Glomerular visceral epithelial cell (primary cell): ENCODE measurements at regions not wholly inside any gene's neighbourhood (a gene's known extent, or its start where the extent isn't known, plus 50 kb on each side); places are given as distances from the start of the nearest gene placed in this dataset.

Source experiments
- DNase-seq: peaks from one replicate; pipeline ENCODE4 v3.0.0-alpha.2; 2016; ENCODE audit errors: extremely low spot score

DNA sequence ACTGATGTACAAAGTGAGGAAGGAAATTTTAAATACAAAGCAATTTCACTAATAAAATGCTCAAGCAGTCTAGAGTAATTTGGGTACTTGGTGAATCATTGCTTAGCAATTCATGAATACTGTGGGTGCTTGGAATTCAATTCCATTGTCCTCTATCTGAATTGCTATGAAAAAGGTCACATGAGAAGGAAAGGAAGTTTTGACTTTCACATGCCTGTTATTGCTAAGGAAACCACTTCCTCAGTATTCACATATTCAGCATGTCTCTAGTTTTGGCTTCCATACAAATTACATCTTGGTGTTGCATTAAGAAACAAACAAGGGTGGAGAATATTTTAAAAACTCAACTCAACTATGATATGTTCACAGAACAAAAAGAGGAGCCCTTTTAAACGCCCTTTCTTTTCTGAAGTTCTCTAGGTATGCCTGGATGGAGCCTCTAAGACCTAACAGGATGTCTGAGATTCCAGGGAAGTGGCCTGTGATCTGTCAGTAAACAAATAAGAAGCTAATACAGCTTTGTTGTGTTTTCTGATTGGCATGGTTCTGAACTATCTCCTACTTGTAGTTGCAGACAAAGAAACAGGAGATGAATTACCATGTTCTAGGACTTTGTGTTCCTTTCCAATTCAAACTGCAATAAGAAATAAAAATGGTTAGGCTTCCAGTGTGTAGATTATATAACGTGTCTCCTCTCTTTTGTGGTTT lies 190.4 kb downstream of the OGFRL1 start:
- peak; percentile 87 for DNase-seq

DNA sequence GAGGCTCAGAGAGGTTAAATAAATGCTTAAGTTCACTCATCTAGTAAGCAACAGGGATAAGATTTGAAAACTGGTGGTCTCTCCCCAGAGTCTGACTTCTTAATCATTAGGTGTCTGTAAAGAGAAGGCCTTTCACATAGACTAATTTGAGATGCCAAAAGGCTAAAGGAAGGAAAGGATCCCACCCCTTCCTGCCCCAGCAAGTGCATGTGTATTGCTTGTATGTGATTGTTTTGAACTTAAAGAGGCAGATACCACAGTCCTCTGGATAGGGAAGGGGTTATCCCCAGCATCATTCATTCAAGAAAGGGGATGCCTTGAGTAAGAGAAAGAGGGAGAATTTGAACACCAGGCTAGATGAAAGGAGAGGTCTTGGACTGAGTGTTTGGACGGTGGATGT lies 192.0 kb downstream of the OGFRL1 start:
- DNase-seq, result no peak

DNA sequence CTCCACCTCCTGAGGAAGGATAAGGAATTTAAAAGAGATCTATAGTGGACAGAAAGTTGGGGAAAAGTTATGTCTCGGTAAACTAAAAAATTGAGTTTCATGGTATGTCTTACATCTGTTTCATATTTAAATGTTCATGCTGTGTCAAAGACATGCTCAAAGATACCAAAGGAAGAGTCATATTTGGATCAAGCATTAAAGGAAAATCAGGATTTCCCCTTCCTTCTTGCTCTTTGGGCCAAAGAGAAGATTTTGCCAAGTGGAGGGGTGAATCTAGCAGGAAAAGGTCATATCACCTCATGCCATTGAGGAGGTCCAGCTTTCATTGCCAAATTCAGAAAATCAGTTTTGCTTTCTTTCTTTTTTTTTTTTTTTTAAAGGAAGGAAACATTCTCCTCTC lies 192.4 kb downstream of the OGFRL1 start:
- no peak for DNase-seq

DNA sequence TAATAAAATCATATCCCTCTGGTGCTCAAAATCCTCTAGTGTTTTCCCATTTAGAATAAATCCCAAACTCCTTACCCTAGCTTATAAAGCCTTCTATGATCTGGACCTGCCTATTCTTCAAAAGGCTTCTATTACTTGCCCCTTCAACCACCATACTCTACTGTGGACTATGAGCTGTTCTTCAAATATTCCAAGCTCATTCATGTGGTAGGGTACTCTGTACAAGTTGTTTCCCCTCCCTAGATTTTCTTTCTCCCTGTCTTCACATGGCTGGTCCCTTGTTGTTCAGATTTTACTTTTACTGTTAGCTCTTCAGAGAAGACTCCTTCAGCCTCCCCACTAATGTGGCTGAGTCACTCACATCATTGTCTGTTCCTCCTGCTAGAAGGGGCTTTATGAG lies 193.2 kb downstream of the OGFRL1 start:
- peak; percentile 25 for DNase-seq

DNA sequence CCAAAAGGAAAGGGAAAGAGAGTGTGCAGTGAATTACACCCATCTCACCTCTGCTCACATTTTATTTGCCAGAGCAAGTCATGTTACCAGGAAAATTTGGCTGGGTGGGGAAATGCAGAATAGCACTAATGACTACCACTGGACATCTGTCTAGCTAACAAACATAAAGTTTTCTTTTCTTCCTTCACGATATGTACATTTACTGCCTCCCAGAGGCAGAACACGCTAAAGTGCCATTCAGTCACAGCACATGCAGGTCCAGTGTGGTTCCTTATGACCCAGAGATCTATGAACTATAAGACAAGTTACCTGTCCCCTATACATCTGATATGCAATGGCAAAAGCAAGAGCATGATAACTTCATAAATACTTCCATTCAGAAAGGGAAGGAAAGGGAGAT lies 194.1 kb downstream of the OGFRL1 start:
- no peak for DNase-seq

DNA sequence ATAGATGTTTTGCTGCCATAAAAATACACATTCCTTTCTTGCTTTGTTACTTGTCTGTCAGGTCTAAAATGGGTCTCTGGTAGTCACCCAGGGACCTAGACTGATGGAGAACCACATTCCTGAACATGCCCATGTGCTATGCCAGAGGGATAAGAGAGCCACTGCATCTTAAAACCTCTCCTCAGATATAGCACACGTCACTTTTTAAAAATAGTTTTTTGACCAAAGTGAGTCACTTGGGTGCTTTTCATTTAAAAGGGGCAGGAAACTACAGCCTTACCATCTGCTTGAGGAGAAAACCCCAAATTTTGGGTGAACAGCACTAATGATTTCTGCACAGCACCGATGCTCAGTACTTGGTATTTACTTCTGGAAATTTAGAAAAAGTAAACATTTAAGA lies 197.8 kb downstream of the OGFRL1 start:
- DNase-seq, result peak; percentile 30

DNA sequence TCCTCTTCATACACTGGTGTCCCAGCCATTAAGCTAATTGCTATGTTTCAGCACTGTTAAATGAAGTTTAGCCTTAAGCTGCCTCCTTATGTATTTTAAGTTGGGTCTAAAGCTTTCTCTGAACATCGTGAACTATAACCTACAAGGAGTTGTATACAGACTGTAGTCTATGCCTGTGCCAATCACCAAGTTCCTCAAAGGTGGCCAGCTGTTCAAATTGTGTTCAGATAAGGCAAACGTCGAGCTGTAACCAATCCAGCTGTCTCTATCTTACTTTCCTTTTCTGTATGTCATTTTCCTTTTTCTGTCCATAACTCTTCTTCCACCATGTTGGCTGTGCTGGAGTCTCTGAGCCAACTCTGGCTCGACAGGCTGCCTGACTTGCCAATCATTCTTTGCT lies 199.6 kb downstream of the OGFRL1 start:
- DNase-seq, result no peak

DNA sequence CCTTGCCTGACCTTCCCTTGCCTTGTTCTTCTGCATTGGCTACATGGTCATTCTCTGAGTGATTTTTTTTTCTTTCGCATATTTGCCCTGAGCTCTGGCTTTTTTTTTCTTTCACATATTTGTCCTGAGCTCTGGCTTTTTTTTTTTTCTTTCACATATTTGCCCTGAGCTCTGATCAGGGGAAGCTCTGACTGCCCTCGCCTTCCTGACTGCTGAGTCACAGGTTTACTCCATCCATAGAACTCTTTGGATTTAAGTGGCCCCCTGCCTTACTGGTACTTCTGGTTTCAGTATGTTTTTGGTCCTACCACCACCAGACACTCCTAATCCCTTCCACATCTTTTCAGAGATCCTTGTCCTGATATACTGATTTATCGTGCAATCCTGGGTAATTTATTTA lies 201.1 kb downstream of the OGFRL1 start:
- peak; percentile 83 for DNase-seq

DNA sequence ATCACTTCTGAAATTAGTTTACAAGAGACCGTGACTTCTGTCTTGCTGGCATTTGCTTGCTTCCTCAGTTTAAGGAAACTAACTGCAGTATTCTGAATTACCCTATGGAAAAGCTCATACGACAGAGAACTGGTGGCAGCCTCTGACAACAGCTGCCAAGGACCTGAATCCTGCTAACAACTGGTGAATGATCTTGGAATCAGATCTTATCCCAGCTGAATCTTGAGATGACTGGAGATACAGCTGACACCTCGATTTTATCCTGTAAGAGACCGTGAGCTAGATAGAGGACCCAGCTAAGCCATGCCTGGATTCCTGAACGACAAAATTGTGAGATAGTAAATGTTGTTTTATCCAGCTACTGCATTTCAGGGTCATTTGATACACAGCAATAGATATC lies 202.3 kb downstream of the OGFRL1 start:
- no peak for DNase-seq

DNA sequence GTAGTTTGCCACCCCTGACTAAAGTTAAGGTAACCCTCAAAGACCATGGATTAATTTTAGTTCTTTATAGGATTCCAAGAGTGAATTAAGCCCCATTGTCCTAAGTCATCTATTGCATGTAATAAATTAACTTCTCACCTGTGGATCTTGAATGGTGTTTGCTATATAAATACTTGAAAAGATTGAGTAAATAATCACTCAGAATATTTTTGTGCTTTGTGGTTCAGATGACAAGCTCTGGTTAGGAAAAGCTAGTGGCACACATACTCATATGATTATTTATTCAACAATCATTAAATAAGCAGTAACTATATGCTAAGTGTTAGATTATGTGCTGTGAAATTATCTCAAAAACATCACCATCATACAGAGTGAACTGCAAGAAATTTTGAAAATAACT lies 203.2 kb downstream of the OGFRL1 start:
- no peak for DNase-seq

DNA sequence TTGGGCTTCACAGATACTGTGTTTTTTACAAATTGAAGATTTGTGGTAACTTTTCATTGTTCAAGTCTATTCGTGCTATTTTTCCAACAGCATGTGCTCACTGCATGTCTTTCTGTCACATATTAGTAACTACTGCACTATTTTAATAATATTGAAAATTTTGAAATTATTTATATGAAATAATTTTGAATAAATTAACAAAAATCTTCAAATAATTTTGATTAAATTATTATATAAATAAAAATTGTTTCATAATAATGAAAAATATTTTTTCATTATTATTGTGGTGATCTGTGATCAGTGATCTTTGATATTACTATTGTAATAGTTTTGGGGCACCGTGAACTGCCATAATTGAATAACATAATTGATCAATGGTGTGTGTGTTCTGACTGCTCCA lies 204.1 kb downstream of the OGFRL1 start:
- DNase-seq, result no peak

DNA sequence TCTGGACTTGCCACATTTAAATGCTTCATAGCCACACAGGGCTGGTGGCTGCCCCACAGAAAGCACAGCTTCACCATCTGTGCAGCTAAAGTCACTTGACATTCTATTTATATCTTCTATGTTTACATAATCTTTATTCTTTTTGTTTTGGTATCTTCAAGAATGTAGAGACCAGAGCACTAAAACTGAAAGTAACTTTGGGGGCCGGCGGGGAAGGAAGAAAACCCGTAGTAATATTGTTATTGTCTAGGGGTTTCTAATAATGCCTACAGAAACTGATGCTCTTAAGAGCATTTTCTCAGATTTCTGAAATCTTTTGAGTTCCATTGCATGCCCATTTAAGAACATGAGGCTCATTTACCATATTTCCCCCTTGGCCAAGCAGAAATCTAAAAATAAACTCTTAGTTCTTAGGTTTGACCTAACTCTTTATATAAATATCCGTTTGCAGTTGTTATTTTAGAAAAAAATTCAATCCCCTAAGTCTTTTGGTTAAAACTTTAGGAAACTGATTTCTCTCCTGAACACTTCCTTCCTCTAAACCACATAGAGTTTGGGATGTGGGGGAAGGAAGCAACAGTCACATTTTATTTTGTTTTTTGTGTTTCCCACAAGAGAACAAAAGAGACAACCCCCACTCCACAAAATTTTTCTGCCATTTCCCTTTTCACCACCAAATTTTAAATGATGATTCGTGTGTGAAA lies 207.6 kb downstream of the OGFRL1 start:
- DNase-seq, result no peak

DNA sequence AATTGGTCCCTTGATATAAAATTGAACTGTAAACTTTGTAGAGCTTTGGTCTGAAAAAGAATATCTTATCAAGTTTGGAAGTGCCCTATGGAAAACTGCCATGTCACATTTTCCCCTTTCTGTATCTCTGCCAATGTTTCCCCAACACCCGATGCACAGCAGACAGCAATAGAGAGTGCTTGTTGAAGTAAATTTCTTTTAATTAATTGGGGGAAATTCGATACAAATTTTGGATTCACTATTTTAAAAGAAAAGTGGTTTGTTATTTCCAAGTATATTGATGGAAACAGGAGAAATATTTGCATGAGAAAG lies 208.1 kb downstream of the OGFRL1 start:
- DNase-seq, result no peak

DNA sequence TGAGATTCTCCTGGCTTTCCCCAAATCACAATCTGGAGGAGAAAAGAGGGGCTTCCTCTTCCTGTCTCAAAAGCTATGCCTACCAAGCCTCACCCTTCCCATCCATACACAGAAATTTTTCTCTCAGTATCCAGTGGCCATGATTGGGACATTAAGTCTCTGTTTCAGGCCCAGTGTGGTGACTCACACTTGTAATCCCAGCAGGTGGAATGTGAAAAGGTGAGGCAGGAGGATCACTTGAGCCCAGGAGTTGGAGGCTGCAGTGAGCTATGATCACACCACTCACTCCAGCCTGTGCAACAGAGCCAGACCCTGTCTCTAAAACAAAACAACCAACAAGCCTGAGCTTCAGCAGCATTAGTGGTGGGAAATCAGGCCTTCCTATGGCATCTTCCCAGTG lies 210.0 kb downstream of the OGFRL1 start:
- no peak for DNase-seq

DNA sequence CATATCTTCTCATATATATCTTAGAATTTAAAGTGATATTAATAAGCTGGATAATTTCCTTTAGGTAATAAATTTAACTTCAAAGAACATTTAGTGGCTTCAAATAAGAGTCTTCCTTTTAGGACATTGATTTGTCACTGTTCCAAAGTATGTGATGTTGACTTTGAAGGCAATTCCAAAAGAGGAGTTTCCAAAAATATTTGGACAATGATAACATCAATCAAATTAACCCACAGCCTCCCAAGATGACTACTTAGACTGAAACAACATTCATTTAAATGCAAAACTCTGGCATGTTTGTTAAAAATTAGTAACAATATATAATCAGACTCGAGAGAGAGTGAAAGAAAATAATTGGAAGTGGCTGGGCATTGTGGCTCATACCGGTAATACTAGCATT lies 211.1 kb downstream of the OGFRL1 start:
- DNase-seq, result no peak

DNA sequence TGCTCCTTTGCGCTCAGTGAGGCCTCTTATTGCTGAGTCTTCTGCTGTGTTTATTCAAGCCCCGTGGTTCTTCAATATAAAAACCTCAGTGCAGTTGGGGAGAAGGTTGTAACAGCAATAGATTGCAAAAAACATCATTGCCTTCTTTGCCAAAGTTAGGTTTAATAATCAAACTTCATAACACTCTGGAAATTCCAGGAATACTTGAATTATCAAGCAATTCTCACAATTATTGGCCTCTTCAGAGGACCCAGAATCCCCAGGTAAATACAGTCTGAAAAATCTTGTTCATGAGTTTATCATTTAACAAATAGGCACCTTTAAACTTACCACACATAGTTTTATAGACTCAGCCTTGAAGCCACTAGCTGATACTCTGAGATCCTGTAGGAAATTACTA lies 213.6 kb downstream of the OGFRL1 start:
- DNase-seq, result peak; percentile 26

DNA sequence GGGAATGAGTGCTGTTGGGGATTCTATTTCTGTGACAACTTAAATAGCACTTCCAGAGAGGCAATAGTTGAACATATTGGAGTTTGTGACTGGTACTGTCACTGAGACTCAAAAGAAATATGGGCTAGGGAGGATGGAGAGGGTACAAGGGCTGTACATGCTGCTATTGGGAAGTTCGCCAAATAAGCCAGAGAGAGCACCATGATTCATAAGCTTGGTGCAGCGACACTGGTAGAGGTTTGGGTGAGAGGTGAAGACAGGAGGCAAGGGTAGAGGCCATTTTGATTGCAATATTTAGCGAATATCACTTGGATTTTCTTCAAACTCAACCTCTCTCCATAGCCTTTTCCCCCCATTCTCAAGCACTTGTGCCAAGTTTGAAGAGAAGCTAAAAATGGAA lies 214.3 kb downstream of the OGFRL1 start:
- DNase-seq, result no peak

DNA sequence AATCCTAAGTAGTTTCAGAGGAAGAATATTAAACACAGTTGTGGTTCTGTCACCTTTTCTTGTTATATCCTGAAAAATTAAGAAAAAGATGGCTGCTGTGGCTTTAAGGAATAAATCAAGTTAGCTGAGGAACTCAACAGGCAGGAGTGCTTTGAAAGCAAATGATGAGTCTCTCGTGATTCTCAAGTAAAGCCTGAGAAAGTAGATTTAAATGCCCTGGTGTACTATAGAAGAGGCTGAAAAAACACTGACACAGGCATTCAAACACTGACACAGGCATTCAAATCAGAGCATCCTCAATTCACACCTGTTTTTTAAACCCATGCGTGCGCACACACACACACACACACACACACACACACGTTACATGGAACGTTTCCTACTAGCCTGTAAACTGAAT lies 218.6 kb downstream of the OGFRL1 start:
- no peak for DNase-seq

DNA sequence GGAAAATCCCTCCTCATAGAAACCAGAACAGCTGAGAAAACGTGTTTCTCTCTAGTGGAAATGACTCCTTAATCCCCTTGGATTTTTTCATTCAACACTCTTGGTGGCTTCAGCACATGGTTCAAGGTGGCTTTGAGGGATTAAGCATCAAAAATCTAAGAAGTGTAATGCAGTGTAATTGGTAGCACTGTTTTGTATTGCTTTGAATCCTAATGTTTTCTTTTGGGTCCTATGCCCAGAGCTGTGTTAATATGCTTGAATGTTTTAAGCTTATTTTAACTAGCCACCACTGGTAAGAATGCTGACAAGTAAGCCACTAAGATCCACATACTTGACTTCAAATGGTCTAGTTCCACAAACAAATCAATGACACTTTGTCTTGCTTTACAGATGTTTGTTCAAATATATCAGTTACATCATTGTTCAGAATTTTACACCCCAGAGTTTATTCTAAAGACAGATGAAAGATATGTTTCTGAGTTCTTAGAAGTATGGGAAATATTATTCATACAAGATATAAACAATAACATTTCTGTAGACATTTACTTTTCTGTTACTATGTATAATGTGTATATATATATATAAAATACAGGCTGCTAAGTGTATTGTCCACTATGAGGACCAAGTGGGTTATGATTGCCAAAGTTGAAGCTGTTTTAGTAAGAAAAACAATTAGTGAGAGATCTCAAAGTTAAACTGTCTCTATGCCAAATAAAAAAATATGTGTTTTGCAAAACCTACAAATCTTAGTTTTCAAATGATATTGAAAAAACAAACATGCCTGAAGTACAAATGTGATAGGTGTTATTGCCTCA lies 220.8 kb downstream of the OGFRL1 start:
- DNase-seq, result no peak

DNA sequence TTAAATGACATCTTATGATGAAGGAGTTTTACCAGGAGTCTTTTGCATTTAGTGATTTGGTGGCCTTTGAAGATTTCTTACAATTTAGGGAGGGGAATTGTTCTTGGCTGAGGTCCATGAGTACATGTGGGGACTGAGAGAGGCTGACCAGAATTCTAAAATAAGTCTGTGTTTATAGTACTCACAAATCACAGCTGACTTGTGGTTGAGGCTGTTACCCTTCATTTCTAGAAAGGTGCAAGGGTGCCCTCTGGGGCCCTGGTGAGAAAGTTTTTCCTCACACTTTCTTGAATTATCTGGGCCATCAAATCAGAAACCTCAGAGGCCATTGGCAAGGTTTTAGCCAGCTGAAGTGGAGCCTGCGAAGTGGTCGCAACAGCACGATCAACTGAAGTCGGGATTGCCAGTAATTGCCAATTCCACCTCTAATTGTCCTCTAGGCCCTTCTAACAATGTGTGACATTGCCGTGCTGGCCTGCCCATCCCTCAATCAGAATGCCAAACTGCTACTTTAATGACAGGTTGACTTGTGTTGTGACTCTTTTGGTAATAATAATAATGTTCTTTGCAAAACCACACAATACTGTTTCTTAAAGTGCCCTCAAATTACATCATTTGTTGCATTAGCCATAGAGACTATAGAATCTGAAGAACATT lies 221.6 kb downstream of the OGFRL1 start:
- peak; percentile 81 for DNase-seq

DNA sequence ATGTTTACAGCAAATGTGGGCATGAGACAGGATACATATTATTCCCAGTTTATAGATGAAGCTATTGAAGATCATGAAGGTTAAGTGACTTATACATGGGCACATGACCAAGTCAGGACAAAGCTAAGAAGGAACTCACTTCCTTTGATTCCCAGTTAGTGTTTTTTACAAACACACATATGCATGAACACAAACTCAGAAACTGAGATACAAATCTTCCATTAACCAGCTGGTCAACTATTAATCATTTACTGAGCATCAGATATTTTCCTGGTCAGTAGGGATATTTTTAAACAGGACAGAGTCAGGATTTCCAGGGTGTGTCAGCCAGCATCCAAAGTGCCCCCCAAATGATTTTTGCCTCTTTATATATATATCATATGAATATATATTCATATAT lies 222.2 kb downstream of the OGFRL1 start:
- no peak for DNase-seq

DNA sequence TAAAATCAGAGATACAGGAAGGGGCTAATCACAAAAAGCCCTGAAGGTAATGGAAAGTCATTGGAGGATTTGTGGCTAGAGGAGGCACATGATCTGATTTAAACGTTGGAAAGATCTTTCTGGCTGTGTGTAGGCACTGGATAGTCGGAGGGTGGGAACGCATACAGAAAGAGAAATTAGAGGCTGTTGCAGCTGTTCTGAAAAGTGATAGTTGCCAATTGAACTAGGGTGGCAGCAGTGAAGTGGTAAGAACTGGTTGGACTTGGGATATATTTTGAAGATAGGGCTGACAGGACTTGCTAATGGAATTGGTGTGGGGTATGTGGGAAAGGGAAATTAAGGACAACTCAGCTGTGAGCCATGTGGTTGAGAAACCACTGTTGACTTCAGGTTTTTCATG lies 223.6 kb downstream of the OGFRL1 start:
- no peak for DNase-seq

DNA sequence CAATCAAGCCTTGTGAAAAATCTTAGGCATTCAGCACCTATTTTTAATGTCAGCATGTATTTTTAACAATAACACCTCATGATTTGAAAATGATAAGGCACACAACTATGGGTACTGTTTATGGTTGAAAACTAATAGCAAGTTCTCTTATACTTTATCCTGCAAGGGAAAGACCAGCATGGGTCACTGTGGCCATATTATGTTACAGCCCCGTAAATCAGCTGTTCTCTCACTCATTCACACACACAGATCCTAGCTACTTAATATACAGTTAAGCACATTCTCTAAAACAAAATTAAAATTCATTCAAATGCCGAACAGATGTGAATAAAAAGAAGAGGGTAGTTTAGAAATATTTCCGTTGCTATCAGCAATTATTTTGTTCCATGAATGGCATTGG lies 224.4 kb downstream of the OGFRL1 start:
- no peak for DNase-seq
